Lower leg skin (tissue), 3 donors: ENCODE measurements at regions not wholly inside any gene's neighbourhood (a gene's known extent, or its start where the extent isn't known, plus 50 kb on each side); places are given as distances from the start of the nearest gene placed in this dataset.

Experiments used
- POLR2A ChIP-seq, 2 donors: fragments of 450-650 bp; IDR thresholded peaks; one replicate each; pipeline ENCODE4 v1.6.1; 2016 to 2017; ENCODE audit warnings: antibody characterized with exemption in 2 of 2, mild to moderate bottlenecking in 1 of 2, moderate library complexity in 1 of 2
- TF ChIP-seq, protein P1 (sequence below), 3 donors: fragments of 450-650 bp; IDR thresholded peaks; one replicate each; pipeline ENCODE4 v1.5.1; 2016; ENCODE audit warnings: antibody characterized with exemption in 3 of 3, mild to moderate bottlenecking in 3 of 3, moderate library complexity in 2 of 3

- TF ChIP-seq POLR2A (IDR thresholded peaks at IDR 0.05), result no peak
- TF ChIP-seq, protein P1, sequence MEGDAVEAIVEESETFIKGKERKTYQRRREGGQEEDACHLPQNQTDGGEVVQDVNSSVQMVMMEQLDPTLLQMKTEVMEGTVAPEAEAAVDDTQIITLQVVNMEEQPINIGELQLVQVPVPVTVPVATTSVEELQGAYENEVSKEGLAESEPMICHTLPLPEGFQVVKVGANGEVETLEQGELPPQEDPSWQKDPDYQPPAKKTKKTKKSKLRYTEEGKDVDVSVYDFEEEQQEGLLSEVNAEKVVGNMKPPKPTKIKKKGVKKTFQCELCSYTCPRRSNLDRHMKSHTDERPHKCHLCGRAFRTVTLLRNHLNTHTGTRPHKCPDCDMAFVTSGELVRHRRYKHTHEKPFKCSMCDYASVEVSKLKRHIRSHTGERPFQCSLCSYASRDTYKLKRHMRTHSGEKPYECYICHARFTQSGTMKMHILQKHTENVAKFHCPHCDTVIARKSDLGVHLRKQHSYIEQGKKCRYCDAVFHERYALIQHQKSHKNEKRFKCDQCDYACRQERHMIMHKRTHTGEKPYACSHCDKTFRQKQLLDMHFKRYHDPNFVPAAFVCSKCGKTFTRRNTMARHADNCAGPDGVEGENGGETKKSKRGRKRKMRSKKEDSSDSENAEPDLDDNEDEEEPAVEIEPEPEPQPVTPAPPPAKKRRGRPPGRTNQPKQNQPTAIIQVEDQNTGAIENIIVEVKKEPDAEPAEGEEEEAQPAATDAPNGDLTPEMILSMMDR (IDR thresholded peaks at IDR 0.05), result no peak
These were observed 432.8 kb downstream of the GJA1 start for GRCh38 chr6:121868206-121868605.
